GM12878 (cell line): ENCODE measurements at regions not wholly inside any gene's neighbourhood (a gene's known extent, or its start where the extent isn't known, plus 50 kb on each side); places are given as distances from the start of the nearest gene placed in this dataset.

Experiments
- ATAC-seq: fragments of 200-7000 bp; cut with Tn5 transposase; 3 replicates; pipeline ENCODE4 v1.9.1; 2020; ENCODE audit warnings: mild to moderate bottlenecking, moderate library complexity
- BruUV-seq: library from RNA; stranded (reverse); fragments of 400-500 nt; replicated peaks from 2 replicates; lab custom pipeline; 2021; lab: Mats Ljungman, UMichigan
- CTCF ChIA-PET: fragments of 300-600 bp; sonication (Branson Sonifier 250); formaldehyde crosslinking; extraction: SDS; loops from one replicate; lab custom pipeline; 2021; ENCODE audit warnings: inconsistent platforms; lab: Yijun Ruan, JAX
- POLR2A ChIA-PET: fragments of 350-600 bp; formaldehyde crosslinking; extraction: SDS; loops from one replicate; lab custom pipeline; 2021; ENCODE audit warnings: inconsistent platforms; lab: Charles Lee
- RAD21 ChIA-PET: fragments of 300-600 bp; sonication (Branson Sonifier 250); formaldehyde crosslinking; loops from one replicate; lab custom pipeline; 2023; ENCODE audit warnings: antibody characterized with exemption; ENCODE audit not compliant: unreplicated experiment; lab: Charles Lee
- SMC1A ChIA-PET: fragments of 300-600 bp; sonication (Branson Sonifier 250); formaldehyde crosslinking; loops from one replicate; lab custom pipeline; 2023; ENCODE audit not compliant: unreplicated experiment, uncharacterized antibody; lab: Charles Lee
- DNase-seq: peaks from one replicate; pipeline ENCODE4 v3.0.0-alpha.2; 2011; ENCODE audit warnings: low read depth, low spot score
- FAIRE-seq: peaks from 3 replicates; lab custom pipeline; 2011; peaks lifted over from hg19 to GRCh38; lab: Jason Lieb, UNC
- H2AFZ ChIP-seq: 2 replicates; pipeline ENCODE4 v1.6.0; 2011; ENCODE audit warnings: low read depth, low read length, control low read depth; ENCODE audit not compliant: control insufficient read depth
- H3K27ac ChIP-seq: 2 replicates; pipeline ENCODE4 v1.5.1; 2011; ENCODE audit warnings: control low read depth; ENCODE audit not compliant: control insufficient read depth, insufficient read depth
- H3K27me3 ChIP-seq, 2 experiments: replicated peaks in 1 of 2; 2 replicates each; pipeline versions ENCODE4 v1.6.0 to v1.6.1; 2011; ENCODE audit warnings: low read length in 1 of 2; ENCODE audit not compliant: control insufficient read depth in 2 of 2, insufficient read depth in 2 of 2
- H3K36me3 ChIP-seq, 2 experiments: 2 replicates each; pipeline ENCODE4 v1.5.1; 2011; ENCODE audit warnings: low read length in 1 of 2; ENCODE audit not compliant: control insufficient read depth in 2 of 2, insufficient read depth in 2 of 2
- H3K4me1 ChIP-seq: 2 replicates; pipeline ENCODE4 v1.6.1; 2011; ENCODE audit warnings: mild to moderate bottlenecking, low read length, moderate library complexity, mixed read lengths; ENCODE audit not compliant: control insufficient read depth, insufficient read depth
- H3K4me2 ChIP-seq: 2 replicates; pipeline ENCODE4 v1.6.0; 2011; ENCODE audit warnings: control low read depth; ENCODE audit not compliant: control insufficient read depth, insufficient read depth
- H3K4me3 ChIP-seq: fragments of 200-600 bp; sonication (generic); 2 replicates; pipeline ENCODE4 v1.5.1; 2016
- H3K79me2 ChIP-seq: 2 replicates; pipeline ENCODE4 v1.6.0; 2011; ENCODE audit warnings: low read length; ENCODE audit not compliant: control insufficient read depth, insufficient read depth
- H3K9ac ChIP-seq: 2 replicates; pipeline ENCODE4 v1.8.0; 2011; ENCODE audit warnings: low read length, control low read depth, mixed read lengths; ENCODE audit not compliant: control insufficient read depth, insufficient read depth
- H3K9me3 ChIP-seq: replicated peaks from 3 replicates; pipeline ENCODE4 v1.5.1; 2011; ENCODE audit warnings: mild to moderate bottlenecking, low read length; ENCODE audit not compliant: control insufficient read depth, insufficient read depth
- H4K20me1 ChIP-seq: 2 replicates; pipeline ENCODE4 v1.6.0; 2011; ENCODE audit not compliant: control insufficient read depth, insufficient read depth
- NKRF ChIP-seq: fragments of 450-650 bp; conservative IDR thresholded peaks from 2 replicates; pipeline ENCODE4 v1.6.1; 2017; ENCODE audit warnings: mild to moderate bottlenecking, moderate library complexity
- REST ChIP-seq: IDR thresholded peaks from 2 replicates; pipeline ENCODE4 v1.6.1; 2012; ENCODE audit warnings: mild to moderate bottlenecking, low read depth, low read length
- TCF3 ChIP-seq: IDR thresholded peaks from 2 replicates; pipeline ENCODE4 v1.6.1; 2012; ENCODE audit warnings: low read depth, mild to moderate bottlenecking, low read length, borderline replicate concordance; ENCODE audit not compliant: insufficient read depth
- YBX1 ChIP-seq: fragments of 450-650 bp; IDR thresholded peaks from 2 replicates; pipeline ENCODE4 v1.6.1; 2016; ENCODE audit warnings: antibody characterized with exemption
- ZNF217 ChIP-seq: fragments of 450-650 bp; IDR thresholded peaks from 2 replicates; pipeline ENCODE4 v1.6.1; 2017; ENCODE audit warnings: antibody characterized with exemption, mild to moderate bottlenecking
- WGBS: methylation state at CpG from one replicate; pipeline ENCODE4 v1.1.6; 2016; ENCODE audit warnings: low lambda C conversion rate; ENCODE audit not compliant: insufficient replicate concordance, insufficient coverage; ENCODE audit errors: missing lambda C conversion rate; 5-methylcytosine and 5-hydroxymethylcytosine counted together
- in situ Hi-C: fragments of 300-500 bp; cut with MboI; formaldehyde crosslinking; loops from 9 replicates; pipeline ENCODE4 v1.14.3; 2018; ENCODE audit warnings: mixed read lengths
- intact Hi-C: fragments of 100-400 bp; cut with micrococcal nuclease; formaldehyde crosslinking; loops from one replicate; pipeline ENCODE4 v1.14.2; 2022; ENCODE audit not compliant: unreplicated experiment

DNA sequence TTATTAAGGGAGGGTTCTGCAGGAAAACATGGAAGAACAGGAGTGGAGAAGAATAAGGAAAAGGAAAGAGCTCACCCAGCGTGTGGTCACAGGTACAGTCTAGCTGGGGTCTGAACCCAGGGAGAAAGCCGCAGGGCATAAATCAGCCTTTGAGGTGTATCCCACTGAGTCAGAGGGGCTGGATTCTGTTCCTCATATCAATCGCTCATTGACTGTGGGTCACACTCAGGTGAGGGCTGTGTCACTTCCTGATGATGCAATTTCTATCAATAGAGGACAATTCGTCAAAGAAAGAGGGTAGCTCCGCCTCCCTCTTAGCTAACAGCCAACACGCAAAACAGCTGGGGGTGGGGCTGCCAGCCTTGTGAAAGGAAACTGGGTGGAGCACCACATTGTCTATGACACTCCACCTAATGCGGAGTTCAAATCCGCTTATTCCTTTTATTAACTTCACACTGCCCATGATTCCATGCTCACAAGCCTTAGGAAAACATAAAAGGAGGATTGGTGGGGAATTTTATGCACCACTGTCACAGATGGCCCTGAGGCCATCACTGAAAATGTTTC, 176.2 kb downstream of the ICE1 start:
- FAIRE-seq (no peak), ATAC-seq (peak; percentile 20; the same call in 1 of the 3 replicates), DNase-seq (no peak)
- H2AFZ ChIP-seq: no peak overlapping the region
- no peaks in the 10 kb centered on the region for H3K36me3 ChIP-seq
- H4K20me1 ChIP-seq: no peaks in the 10 kb centered on the region
- WGBS: 52% methylated on average over 8 of the region's 8 CpGs
- in situ Hi-C loops (no loop called here), intact Hi-C loops (no loop called here)
- CTCF ChIA-PET: no interaction called here
- H3K27me3 ChIP-seq: no peaks in the 10 kb centered on the region
- BruUV-seq: no TSS peak
- H3K9me3 ChIP-seq: no peaks in the 10 kb centered on the region
- RAD21 ChIA-PET: no interaction called here
- no peak for TF ChIP-seq REST
- no peak for TF ChIP-seq NKRF
- no peak for TF ChIP-seq YBX1
- no peak for TF ChIP-seq TCF3
- TF ChIP-seq ZNF217: no peak
- H3K9ac ChIP-seq: no peak overlapping the region
- no peak overlapping the region for H3K27ac ChIP-seq
- no peaks in the 10 kb centered on the region for H3K79me2 ChIP-seq
- no peaks in the 10 kb centered on the region for H3K4me1 ChIP-seq
- no peak overlapping the region for H3K4me3 ChIP-seq
- SMC1A ChIA-PET: no interaction called here
- no peak overlapping the region for H3K4me2 ChIP-seq
- POLR2A ChIA-PET: no interaction called here
